Fibroblast of lung (primary cell): ENCODE measurements at regions not wholly inside any gene's neighbourhood (a gene's known extent, or its start where the extent isn't known, plus 50 kb on each side); places are given as distances from the start of the nearest gene placed in this dataset.
A peak's percentile ranks its signal among the peaks of the same experiment; 100 is the strongest.

ENCODE experiments used
- DNase-seq, 2 donors: peaks; one replicate each; pipeline versions ENCODE4 v3.0.0 to v3.0.0-alpha.2; 2010; ENCODE audit warnings: low read depth in 2 of 2
- H2AFZ ChIP-seq: 2 replicates; pipeline ENCODE4 v1.5.1; 2012; ENCODE audit warnings: low read length, control low read depth, inconsistent platforms
- H3K27ac ChIP-seq: 2 replicates; pipeline ENCODE4 v1.5.1; 2011; ENCODE audit warnings: low read length, control low read depth; ENCODE audit not compliant: insufficient read depth
- H3K27me3 ChIP-seq: 2 replicates; pipeline ENCODE4 v1.5.1; 2011; ENCODE audit warnings: mild to moderate bottlenecking, low read length; ENCODE audit not compliant: control insufficient read depth, insufficient read depth
- H3K36me3 ChIP-seq: 2 replicates; pipeline ENCODE4 v1.5.1; 2011; ENCODE audit warnings: low read length; ENCODE audit not compliant: control insufficient read depth, insufficient read depth
- H3K4me1 ChIP-seq: 2 replicates; pipeline ENCODE4 v1.5.1; 2011; ENCODE audit warnings: low read length; ENCODE audit not compliant: control insufficient read depth, insufficient read depth; ENCODE audit errors: extremely low read depth
- H3K4me2 ChIP-seq: 2 replicates; pipeline ENCODE4 v1.5.1; 2011; ENCODE audit warnings: low read length, control low read depth; ENCODE audit not compliant: insufficient read depth; ENCODE audit errors: extremely low read depth
- H3K4me3 ChIP-seq, 4 experiments: fragments of 200-600 bp in 1 of 4; sonication (generic) in 1 of 4; replicated peaks in 1 of 4; 2 replicates each; pipeline ENCODE4 v1.5.1; 2011 to 2016; ENCODE audit warnings: low read length in 4 of 4, low read depth in 3 of 4, mild to moderate bottlenecking in 3 of 4, control low read depth in 2 of 4, inconsistent platforms in 1 of 4, mixed read lengths in 1 of 4; ENCODE audit not compliant: insufficient read depth in 1 of 4; ENCODE audit errors: control extremely low read depth in 1 of 4
- H3K79me2 ChIP-seq: 2 replicates; pipeline ENCODE4 v1.5.1; 2012; ENCODE audit warnings: mild to moderate bottlenecking, low read length, inconsistent platforms; ENCODE audit not compliant: control insufficient read depth, insufficient read depth
- H3K9ac ChIP-seq: 2 replicates; pipeline ENCODE4 v1.5.1; 2011; ENCODE audit warnings: mild to moderate bottlenecking, low read length, control low read depth; ENCODE audit not compliant: insufficient read depth
- H3K9me3 ChIP-seq: 2 replicates; pipeline ENCODE4 v1.5.1; 2012; ENCODE audit warnings: low read depth, low read length; ENCODE audit not compliant: control insufficient read depth, insufficient read depth
- H4K20me1 ChIP-seq: 2 replicates; pipeline ENCODE4 v1.5.1; 2011; ENCODE audit warnings: low read length; ENCODE audit not compliant: control insufficient read depth, insufficient read depth; ENCODE audit errors: extremely low read depth
- EZH2 ChIP-seq: IDR thresholded peaks from 2 replicates; pipeline ENCODE4 v1.5.1; 2012; ENCODE audit warnings: low read length, control low read depth, mild to moderate bottlenecking; ENCODE audit errors: missing control alignments
- TF ChIP-seq, protein P1 (sequence below), 2 donors: IDR thresholded peaks in 1 of 2; conservative IDR thresholded peaks in 1 of 2; 1 replicate in 1 of 2; 2 replicates in 1 of 2; pipeline ENCODE4 v1.5.1; 2011 to 2012; ENCODE audit warnings: low read length in 2 of 2, control low read depth in 1 of 2, inconsistent platforms in 1 of 2, low read depth in 1 of 2, mild to moderate bottlenecking in 1 of 2

DNA sequence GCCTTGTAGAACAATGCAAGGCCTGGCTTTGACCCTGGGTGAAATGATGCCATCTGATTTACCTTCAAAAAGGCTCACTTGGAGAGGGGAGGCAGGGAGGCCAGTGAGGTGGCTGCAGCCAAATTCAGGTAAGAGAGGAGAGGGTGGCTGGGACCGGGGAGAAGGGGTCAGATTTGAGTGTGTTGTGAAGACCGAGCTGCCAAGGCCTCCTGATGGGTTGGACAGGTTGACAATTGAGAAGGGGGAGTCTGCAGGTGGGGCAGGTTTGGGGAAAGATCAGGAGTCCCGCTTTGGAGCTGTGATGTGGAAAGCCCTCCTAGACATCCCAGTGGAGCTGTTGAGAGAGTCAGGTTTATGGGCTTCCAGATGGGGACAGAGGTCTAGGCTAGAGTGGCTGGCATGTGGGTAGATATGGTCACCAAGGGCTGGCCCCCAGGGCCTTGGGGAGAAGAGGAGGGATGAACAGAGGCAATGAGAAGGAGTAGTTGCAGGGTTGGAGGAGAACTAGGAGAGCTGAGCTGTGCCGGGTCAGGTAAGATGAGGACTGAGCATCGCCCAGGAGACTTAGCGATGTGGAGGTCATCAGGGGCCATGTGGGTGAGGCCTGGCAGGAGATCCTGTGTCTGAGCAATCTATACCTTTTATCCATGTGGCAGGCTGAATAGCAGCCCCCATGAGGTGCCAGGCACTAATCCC is 70.5 kb upstream of the TOX2 start:
- Histone ChIP-seq H3K4me3 (no peak overlapping the region), H3K9me3 (no peaks in the 10 kb centered on the region), H3K4me1 (peaks cover 13% of the 10 kb centered on the region), H3K27ac (peak overlapping the region; percentile 65), H3K27me3 (no peaks in the 10 kb centered on the region), H2AFZ (no peak overlapping the region), H3K4me2 (no peak overlapping the region), H3K9ac (no peak overlapping the region), H3K79me2 (no peaks in the 10 kb centered on the region), H4K20me1 (no peaks in the 10 kb centered on the region), H3K36me3 (no peaks in the 10 kb centered on the region)
- DNase-seq: no peak
- TF ChIP-seq, protein P1, sequence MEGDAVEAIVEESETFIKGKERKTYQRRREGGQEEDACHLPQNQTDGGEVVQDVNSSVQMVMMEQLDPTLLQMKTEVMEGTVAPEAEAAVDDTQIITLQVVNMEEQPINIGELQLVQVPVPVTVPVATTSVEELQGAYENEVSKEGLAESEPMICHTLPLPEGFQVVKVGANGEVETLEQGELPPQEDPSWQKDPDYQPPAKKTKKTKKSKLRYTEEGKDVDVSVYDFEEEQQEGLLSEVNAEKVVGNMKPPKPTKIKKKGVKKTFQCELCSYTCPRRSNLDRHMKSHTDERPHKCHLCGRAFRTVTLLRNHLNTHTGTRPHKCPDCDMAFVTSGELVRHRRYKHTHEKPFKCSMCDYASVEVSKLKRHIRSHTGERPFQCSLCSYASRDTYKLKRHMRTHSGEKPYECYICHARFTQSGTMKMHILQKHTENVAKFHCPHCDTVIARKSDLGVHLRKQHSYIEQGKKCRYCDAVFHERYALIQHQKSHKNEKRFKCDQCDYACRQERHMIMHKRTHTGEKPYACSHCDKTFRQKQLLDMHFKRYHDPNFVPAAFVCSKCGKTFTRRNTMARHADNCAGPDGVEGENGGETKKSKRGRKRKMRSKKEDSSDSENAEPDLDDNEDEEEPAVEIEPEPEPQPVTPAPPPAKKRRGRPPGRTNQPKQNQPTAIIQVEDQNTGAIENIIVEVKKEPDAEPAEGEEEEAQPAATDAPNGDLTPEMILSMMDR (conservative IDR thresholded peaks at IDR 0.05 in 1 of 2, IDR thresholded peaks at IDR 0.05 in 1 of 2; ENCODE audit: low read depth in 1 of 2, low read length in 2 of 2): no peak
- TF ChIP-seq EZH2: no peak

DNA sequence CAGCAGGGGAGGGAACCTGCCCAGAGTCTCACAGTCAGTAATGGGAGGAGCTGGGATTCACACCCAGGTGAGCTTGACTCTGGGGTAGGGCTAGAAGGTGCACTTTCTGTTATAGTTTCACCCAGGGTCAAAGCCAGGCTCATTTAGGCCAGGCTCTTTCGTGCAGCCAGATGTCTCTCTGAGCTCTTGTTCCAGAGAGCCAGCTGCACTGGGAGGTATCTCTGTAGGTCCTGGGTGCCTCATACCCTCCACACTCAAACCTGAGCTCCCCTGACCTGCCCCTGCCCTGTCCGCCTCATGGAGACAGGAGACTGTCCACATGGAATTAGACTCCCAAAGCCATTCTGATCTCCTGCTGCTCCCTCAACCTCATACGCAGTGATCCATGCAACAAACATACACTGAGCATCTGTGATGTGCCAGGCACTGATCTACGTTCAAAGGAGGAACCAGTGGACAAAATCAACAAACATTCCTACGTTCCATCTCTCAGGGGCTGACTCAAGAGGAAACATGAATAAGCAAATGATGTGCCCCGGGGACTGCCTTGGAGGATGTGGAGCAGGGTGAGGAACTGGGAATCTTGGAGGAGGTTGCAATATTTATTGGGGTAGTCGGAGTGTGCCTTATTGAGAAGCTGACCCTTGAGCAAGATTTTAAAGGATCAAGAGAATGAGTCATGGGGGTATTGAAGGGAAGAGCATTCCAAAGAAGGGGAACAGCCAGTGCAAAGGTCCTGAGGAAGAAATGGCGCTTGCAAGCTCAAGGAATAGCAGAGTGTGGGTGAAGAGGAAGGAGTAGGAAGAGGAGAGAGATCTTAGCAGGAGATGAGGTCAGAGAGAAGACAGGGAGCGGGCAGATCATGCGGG is 71.3 kb upstream of the TOX2 start:
- Histone ChIP-seq H3K9ac (no peak overlapping the region), H3K27ac (peak overlapping the region; percentile 65), H3K9me3 (no peaks in the 10 kb centered on the region), H3K36me3 (no peaks in the 10 kb centered on the region), H3K4me3 (no peak overlapping the region), H3K79me2 (no peaks in the 10 kb centered on the region), H4K20me1 (no peaks in the 10 kb centered on the region), H3K4me2 (no peak overlapping the region), H3K4me1 (peaks cover 13% of the 10 kb centered on the region), H2AFZ (no peak overlapping the region), H3K27me3 (no peaks in the 10 kb centered on the region)
- TF ChIP-seq EZH2: no peak
- TF ChIP-seq, protein P1 (conservative IDR thresholded peaks at IDR 0.05 in 1 of 2, IDR thresholded peaks at IDR 0.05 in 1 of 2; ENCODE audit: low read depth in 1 of 2, low read length in 2 of 2): no peak
- peak; percentile 88 to 91 for DNase-seq

DNA sequence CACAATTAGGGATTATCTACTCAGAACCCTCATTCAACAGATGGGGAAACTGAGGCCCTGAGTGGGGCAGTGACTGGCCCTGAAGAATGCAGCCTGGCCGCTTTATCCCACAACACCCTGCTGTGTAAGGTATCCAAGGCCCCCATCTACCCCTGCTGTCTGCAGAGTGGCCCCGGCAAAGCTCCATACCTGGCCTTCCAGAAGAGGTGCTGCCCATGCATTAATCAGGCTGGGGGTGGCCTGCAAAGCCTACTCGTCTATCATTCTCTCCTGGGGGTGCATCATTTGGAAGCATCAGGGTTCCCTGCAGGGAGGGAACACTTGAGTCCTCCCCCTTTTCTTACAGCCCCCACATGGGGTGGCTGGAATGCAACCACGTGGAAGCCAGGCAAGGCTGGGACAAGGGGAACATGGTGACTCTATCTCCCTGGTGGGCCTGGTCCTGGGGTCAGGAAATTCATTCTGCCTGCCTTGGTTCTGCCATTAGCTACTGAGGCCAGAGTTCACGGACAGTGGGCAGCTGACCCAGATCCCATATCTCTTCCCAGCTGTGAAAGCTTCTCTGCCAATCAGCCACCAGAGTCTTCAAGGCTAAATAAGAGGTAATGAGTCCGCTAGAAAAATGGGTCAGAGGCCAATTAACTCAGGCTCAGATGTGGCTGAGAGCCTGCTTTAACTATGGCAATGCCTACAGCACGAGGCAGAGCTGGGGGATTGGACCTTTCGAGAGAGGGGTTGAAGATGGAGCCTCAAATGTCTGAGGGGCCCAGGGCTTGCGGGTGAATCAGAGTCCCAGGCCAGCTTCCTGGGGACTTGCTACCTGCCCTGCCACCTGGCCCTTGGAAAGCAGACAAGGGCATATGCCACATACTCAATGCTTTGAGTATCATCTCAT is 72.3 kb upstream of the TOX2 start:
- Histone ChIP-seq H3K4me3 (no peak overlapping the region), H3K79me2 (no peaks in the 10 kb centered on the region), H3K27ac (peak overlapping the region; percentile 59), H3K4me2 (no peak overlapping the region), H3K4me1 (peaks cover 13% of the 10 kb centered on the region), H4K20me1 (no peaks in the 10 kb centered on the region), H2AFZ (no peak overlapping the region), H3K36me3 (no peaks in the 10 kb centered on the region), H3K9me3 (no peaks in the 10 kb centered on the region), H3K9ac (no peak overlapping the region), H3K27me3 (no peaks in the 10 kb centered on the region)
- TF ChIP-seq EZH2: no peak
- TF ChIP-seq, protein P1 (conservative IDR thresholded peaks at IDR 0.05 in 1 of 2, IDR thresholded peaks at IDR 0.05 in 1 of 2; ENCODE audit: low read depth in 1 of 2, low read length in 2 of 2): no peak
- no peak for DNase-seq
